GM21526 (cell line): ENCODE measurements at regions not wholly inside any gene's neighbourhood (a gene's known extent, or its start where the extent isn't known, plus 50 kb on each side); places are given as distances from the start of the nearest gene placed in this dataset.
"Not testable (repeated sequence)": the region's sequence is repeated elsewhere in the genome, so short reads cannot be mapped to it uniquely, and the experiment has no call there.

Experiments
- ATAC-seq: cut with Tn5 transposase; IDR thresholded peaks from one replicate; pipeline ENCODE4 v1.9.1; 2021; ENCODE audit warnings: moderate library complexity; ENCODE audit not compliant: unreplicated experiment, low FRiP score

- ATAC-seq = no peak
Measured at GRCh38 chr2:104975851-104976250, 62.0 kb upstream of the MRPS9 start.

- peak; percentile 98 for ATAC-seq
Measured at GRCh38 chr2:104976603-104977120, 61.2 kb upstream of the MRPS9 start.

GRCh38 chr2:104977958-104978357 lies 59.9 kb upstream of the MRPS9 start:
- ATAC-seq = no peak

GRCh38 chr2:104979786-104980185 lies 58.1 kb upstream of the MRPS9 start:
- not testable (repeated sequence) for ATAC-seq

- ATAC-seq = no peak
Measured at GRCh38 chr2:104982111-104982510, 55.8 kb upstream of the MRPS9 start.
